Gastrocnemius medialis (tissue), 4 donors: ENCODE measurements at regions not wholly inside any gene's neighbourhood (a gene's known extent, or its start where the extent isn't known, plus 50 kb on each side); places are given as distances from the start of the nearest gene placed in this dataset.

Experiments
- CTCF ChIP-seq, 5 experiments: fragments of 450-650 bp in 3 of 5; fragments of 200-600 bp in 2 of 5; sonication (generic) in 2 of 5; IDR thresholded peaks in 4 of 5; conservative IDR thresholded peaks in 1 of 5; 1 replicate in 4 of 5; 2 replicates in 1 of 5; pipeline ENCODE4 v1.5.1; 2016 to 2019; ENCODE audit warnings: antibody characterized with exemption in 5 of 5, mild to moderate bottlenecking in 3 of 5, moderate library complexity in 3 of 5
- POLR2A ChIP-seq, 2 donors: fragments of 450-650 bp; IDR thresholded peaks; one replicate each; pipeline ENCODE4 v1.6.1; 2017; ENCODE audit warnings: antibody characterized with exemption in 2 of 2, mild to moderate bottlenecking in 2 of 2, moderate library complexity in 2 of 2

- TF ChIP-seq CTCF (IDR thresholded peaks at IDR 0.05 in 4 of 5, conservative IDR thresholded peaks at IDR 0.05 in 1 of 5): no peak
- no peak for TF ChIP-seq POLR2A (IDR thresholded peaks at IDR 0.05)
Observed at GRCh38 chr22:47818496-47818895, 1056.0 kb downstream of the TBC1D22A start.
